Adrenal gland (tissue), 9 donors: ENCODE measurements at regions not wholly inside any gene's neighbourhood (a gene's known extent, or its start where the extent isn't known, plus 50 kb on each side); places are given as distances from the start of the nearest gene placed in this dataset.

Experiments used
- DNase-seq, 7 donors: peaks; one replicate each; pipeline ENCODE4 v3.0.0-alpha.2; 2019 to 2020
- H3K27ac ChIP-seq, 5 donors: fragments of 200-600 bp; sonication (generic) in 4 of 5; 1 replicate in 3 of 5; 2 replicates in 2 of 5; pipeline versions ENCODE4 v1.5.1 to v1.8.0; 2016 to 2020; ENCODE audit warnings: mild to moderate bottlenecking in 1 of 5
- H3K27me3 ChIP-seq: fragments of 200-600 bp; 2 replicates; pipeline ENCODE4 v1.8.0; 2021
- H3K36me3 ChIP-seq, 2 donors: fragments of 200-600 bp; replicated peaks in 1 of 2; 1 replicate in 1 of 2; 2 replicates in 1 of 2; pipeline versions ENCODE4 v1.5.1 to v1.8.0; 2018 to 2022
- H3K4me1 ChIP-seq, 2 donors: fragments of 200-600 bp; replicated peaks in 1 of 2; 1 replicate in 1 of 2; 2 replicates in 1 of 2; pipeline versions ENCODE4 v1.5.1 to v1.8.0; 2018 to 2021
- H3K4me3 ChIP-seq, 4 donors: fragments of 200-600 bp; sonication (generic) in 3 of 4; one replicate each; pipeline ENCODE4 v1.5.1; 2016 to 2018
- H3K9me3 ChIP-seq, 3 donors: fragments of 200-600 bp; sonication (generic) in 1 of 3; replicated peaks in 1 of 3; 1 replicate in 2 of 3; 2 replicates in 1 of 3; pipeline versions ENCODE4 v1.5.1 to v1.8.0; 2016 to 2021
- POLR2A ChIP-seq, 2 donors: fragments of 450-650 bp; IDR thresholded peaks; one replicate each; pipeline ENCODE4 v1.6.1; 2017; ENCODE audit warnings: antibody characterized with exemption in 2 of 2, mild to moderate bottlenecking in 2 of 2, moderate library complexity in 1 of 2
- WGBS, 4 donors: extraction: QIAGEN DNeasy Blood & Tissue Kit in 2 of 4; methylation state at CpG; one replicate each; pipeline versions ENCODE4 v1.1.5 to v1.1.7; 2013 to 2017; 5-methylcytosine and 5-hydroxymethylcytosine counted together
- intact Hi-C, 2 donors: fragments of 100-400 bp; cut with DNase I; formaldehyde crosslinking; loops; one replicate each; pipeline versions ENCODE4 v1.14.1 to v1.15.0; 2022 to 2023
- TF ChIP-seq, protein P1 (sequence below), 6 experiments: fragments of 450-650 bp in 4 of 6; fragments of 200-600 bp in 2 of 6; sonication (generic) in 1 of 6; IDR thresholded peaks; 1 replicate in 5 of 6; 2 replicates in 1 of 6; pipeline versions ENCODE4 v1.5.1 to v1.8.0; 2016 to 2021; ENCODE audit warnings: antibody characterized with exemption in 6 of 6, mild to moderate bottlenecking in 2 of 6, moderate library complexity in 1 of 6
- donor health status: healthy with polysubstance abuse.
- donor health status: Bipolar disorder and iron deficiency.
- donor health status: DM: yes; HTN: yes; CAD: no.
- donor health status: DM: no; HTN: no; CAD: no.
- donor health status: DM: no; HTN: no; CAD: no.

DNA sequence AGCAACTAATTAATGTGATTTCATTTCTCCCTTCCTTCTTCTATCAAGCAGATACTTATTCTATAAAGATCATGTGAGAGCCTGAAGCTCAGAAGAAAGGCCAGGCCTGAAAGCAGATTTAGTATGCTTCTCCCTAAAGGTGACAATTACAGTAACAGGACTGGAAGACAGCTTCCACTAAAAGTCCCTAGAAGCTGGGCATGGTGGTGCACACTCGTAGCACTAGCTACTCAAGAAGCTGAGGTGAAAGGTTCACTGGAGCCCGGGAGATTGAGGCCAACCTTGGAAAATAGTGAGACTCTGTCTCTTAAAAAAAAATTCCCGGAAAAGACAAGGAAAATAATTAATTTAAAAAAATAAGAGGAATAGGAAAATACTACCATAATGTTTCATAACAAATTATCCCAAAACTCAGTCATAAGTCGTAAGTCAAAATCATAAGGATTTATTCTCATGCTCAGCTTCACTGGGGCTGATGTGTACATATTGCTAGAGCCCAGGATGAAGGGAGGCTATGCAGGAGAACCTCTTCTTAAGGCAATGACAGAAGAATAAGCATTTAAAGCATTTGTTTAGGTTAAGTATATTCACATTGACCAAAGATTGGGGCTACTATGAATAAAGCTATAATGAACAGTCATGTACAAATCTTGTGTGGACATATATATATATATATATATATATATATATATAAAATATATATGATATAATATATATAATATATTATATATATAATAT is 210.8 kb upstream of the SMARCA2 start:
- WGBS, 4 donors = 87 to 93% (median 89%) methylated on average over 4 of the region's 4 CpGs
- intact Hi-C loops = no loop called here
- H3K36me3 ChIP-seq = no peaks in the 10 kb centered on the region
- DNase-seq = no peak
- H3K4me1 ChIP-seq = no peaks in the 10 kb centered on the region
- H3K4me3 ChIP-seq = no peak overlapping the region
- H3K27ac ChIP-seq = no peak overlapping the region
- no peaks in the 10 kb centered on the region for H3K27me3 ChIP-seq
- no peaks in the 10 kb centered on the region for H3K9me3 ChIP-seq
- TF ChIP-seq, protein P1, sequence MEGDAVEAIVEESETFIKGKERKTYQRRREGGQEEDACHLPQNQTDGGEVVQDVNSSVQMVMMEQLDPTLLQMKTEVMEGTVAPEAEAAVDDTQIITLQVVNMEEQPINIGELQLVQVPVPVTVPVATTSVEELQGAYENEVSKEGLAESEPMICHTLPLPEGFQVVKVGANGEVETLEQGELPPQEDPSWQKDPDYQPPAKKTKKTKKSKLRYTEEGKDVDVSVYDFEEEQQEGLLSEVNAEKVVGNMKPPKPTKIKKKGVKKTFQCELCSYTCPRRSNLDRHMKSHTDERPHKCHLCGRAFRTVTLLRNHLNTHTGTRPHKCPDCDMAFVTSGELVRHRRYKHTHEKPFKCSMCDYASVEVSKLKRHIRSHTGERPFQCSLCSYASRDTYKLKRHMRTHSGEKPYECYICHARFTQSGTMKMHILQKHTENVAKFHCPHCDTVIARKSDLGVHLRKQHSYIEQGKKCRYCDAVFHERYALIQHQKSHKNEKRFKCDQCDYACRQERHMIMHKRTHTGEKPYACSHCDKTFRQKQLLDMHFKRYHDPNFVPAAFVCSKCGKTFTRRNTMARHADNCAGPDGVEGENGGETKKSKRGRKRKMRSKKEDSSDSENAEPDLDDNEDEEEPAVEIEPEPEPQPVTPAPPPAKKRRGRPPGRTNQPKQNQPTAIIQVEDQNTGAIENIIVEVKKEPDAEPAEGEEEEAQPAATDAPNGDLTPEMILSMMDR (IDR thresholded peaks at IDR 0.05) = no peak
- TF ChIP-seq POLR2A (IDR thresholded peaks at IDR 0.05) = no peak

DNA sequence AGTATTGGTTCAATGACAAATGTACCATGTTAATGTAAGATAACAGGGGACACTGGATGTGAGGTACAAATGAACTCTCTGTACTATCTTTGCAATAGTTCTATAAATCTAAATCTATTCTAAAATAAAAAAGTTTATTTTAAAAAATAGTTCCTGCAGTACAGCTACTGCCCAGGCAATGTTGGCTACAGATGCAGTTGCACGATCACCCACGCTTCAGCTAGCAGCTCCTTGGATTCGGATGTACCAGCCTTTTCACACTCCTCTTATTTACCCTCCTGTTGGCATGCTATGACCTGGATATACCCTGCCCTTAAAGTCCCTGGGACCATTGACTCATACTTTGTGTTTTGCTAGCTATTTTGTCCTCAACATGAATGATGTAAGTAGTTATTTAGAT is 185.4 kb upstream of the SMARCA2 start:
- no peaks in the 10 kb centered on the region for H3K27me3 ChIP-seq
- no peak overlapping the region for H3K4me3 ChIP-seq
- no peaks in the 10 kb centered on the region for H3K36me3 ChIP-seq
- DNase-seq = no peak
- H3K27ac ChIP-seq = no peak overlapping the region
- 78 to 87% (median 85%) methylated on average over 3 of the region's 3 CpGs for WGBS, 4 donors
- intact Hi-C loops = no loop called here
- H3K4me1 ChIP-seq = no peaks in the 10 kb centered on the region
- no peaks in the 10 kb centered on the region for H3K9me3 ChIP-seq
- TF ChIP-seq, protein P1 (IDR thresholded peaks at IDR 0.05) = no peak
- no peak for TF ChIP-seq POLR2A (IDR thresholded peaks at IDR 0.05)

DNA sequence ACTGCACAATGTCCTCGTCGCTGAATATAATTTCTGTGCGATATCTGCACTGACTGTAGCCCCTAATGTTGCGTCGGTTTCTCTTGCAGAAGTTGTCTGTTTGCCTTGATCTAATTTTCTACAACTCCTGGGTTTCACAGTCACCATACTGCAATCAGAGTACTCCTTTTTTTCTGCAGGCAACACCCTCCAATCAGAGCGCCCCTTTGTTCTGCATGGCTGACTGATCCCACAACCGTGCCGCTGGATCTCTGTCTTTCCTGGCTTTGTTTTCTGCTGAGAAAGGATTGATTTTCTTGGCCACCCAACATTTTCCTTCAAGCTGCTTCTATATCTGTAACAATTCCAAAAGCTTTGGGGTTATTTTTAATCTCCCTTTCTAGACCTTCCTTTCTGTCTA is 182.2 kb upstream of the SMARCA2 start:
- intact Hi-C loops = no loop called here

DNA sequence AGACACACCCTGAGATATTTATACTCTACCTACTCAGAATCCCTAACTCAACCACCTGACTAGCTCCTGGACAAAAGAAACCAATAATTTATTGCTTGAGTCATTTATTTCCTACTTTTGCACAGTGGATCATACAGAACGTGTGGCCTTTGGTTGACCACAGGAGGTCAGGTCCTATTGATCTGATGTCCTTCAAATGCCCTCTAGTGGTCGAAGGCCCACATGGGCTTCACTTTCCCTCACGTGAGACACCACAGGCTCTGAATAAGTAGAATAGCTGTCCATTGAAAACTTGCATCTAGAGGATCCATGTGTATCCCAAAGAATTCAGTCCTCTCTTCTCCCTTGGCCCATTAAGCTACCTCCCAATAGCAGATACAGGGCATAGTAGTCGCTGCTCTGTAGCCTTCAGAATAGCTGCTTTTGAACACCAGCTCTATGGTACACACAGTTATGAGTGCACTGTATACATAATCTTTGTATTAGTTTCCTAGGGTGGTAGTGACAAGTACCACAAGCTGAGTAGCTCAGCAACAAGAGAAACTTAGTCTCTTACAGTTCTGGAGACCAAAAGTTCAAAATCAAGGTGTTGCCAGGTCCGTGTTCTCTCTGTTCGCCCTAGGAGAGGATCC is 177.6 kb upstream of the SMARCA2 start:
- intact Hi-C loops = no loop called here
- peak in 3 of 7 donors; percentile 6 to 21 (median 19) for DNase-seq
- Histone ChIP-seq H3K4me1 (no peaks in the 10 kb centered on the region), H3K27ac (no peak overlapping the region), H3K9me3 (no peaks in the 10 kb centered on the region), H3K27me3 (no peaks in the 10 kb centered on the region), H3K36me3 (no peaks in the 10 kb centered on the region), H3K4me3 (no peak overlapping the region)
- TF ChIP-seq, protein P1 (IDR thresholded peaks at IDR 0.05) = peak in 1 of 6 experiments; percentile 17
- TF ChIP-seq POLR2A (IDR thresholded peaks at IDR 0.05) = no peak
- WGBS, 4 donors = 39 to 54% (median 43%) methylated on average over 6 of the region's 6 CpGs

More for the DNA sequence above, 182.2 kb upstream of the SMARCA2 start:
- H3K4me3 ChIP-seq = no peak overlapping the region
- TF ChIP-seq POLR2A (IDR thresholded peaks at IDR 0.05) = no peak
- no peaks in the 10 kb centered on the region for H3K36me3 ChIP-seq
- H3K4me1 ChIP-seq = no peaks in the 10 kb centered on the region
- no peak overlapping the region for H3K27ac ChIP-seq
- H3K27me3 ChIP-seq = no peaks in the 10 kb centered on the region
- WGBS, 4 donors = 71 to 80% (median 77%) methylated on average over 8 of the region's 8 CpGs
- no peak for DNase-seq
- no peaks in the 10 kb centered on the region for H3K9me3 ChIP-seq
